Thymus (tissue), 11 donors: ENCODE measurements at regions not wholly inside any gene's neighbourhood (a gene's known extent, or its start where the extent isn't known, plus 50 kb on each side); places are given as distances from the start of the nearest gene placed in this dataset.
"Not testable (repeated sequence)": the region's sequence is repeated elsewhere in the genome, so short reads cannot be mapped to it uniquely, and the experiment has no call there.

Source experiments
- DNase-seq, 9 donors: peaks; one replicate each; pipeline ENCODE4 v3.0.0-alpha.2; 2013; ENCODE audit warnings: low spot score in 9 of 9, low read depth in 6 of 9, missing footprints in 1 of 9
- H3K27ac ChIP-seq, 2 donors: one replicate each; pipeline ENCODE4 v1.5.1; 2013; ENCODE audit warnings: control low read depth in 1 of 2, low read depth in 1 of 2, low read length in 1 of 2, mild to moderate bottlenecking in 1 of 2, moderate library complexity in 1 of 2
- H3K27me3 ChIP-seq, 2 donors: one replicate each; pipeline ENCODE4 v1.5.1; 2013; ENCODE audit warnings: low read length in 1 of 2; ENCODE audit not compliant: control insufficient read depth in 2 of 2, insufficient read depth in 1 of 2
- H3K36me3 ChIP-seq, 2 donors: one replicate each; pipeline ENCODE4 v1.5.1; 2013; ENCODE audit warnings: low read length in 1 of 2, mild to moderate bottlenecking in 1 of 2, moderate library complexity in 1 of 2; ENCODE audit not compliant: control insufficient read depth in 2 of 2, insufficient read depth in 2 of 2
- H3K4me1 ChIP-seq, 2 donors: one replicate each; pipeline ENCODE4 v1.5.1; 2013; ENCODE audit warnings: low read length in 2 of 2; ENCODE audit not compliant: control insufficient read depth in 2 of 2, insufficient read depth in 2 of 2
- H3K4me3 ChIP-seq, 2 donors: one replicate each; pipeline ENCODE4 v1.5.1; 2013; ENCODE audit warnings: low read length in 2 of 2, control low read depth in 1 of 2, mild to moderate bottlenecking in 1 of 2
- H3K9me3 ChIP-seq, 2 donors: one replicate each; pipeline ENCODE4 v1.5.1; 2013; ENCODE audit warnings: low read length in 1 of 2, mild to moderate bottlenecking in 1 of 2; ENCODE audit not compliant: control insufficient read depth in 2 of 2, insufficient read depth in 1 of 2
- WGBS: extraction: QIAGEN DNeasy Blood & Tissue Kit; methylation state at CpG from one replicate; pipeline ENCODE4 v1.1.7; 2013; 5-methylcytosine and 5-hydroxymethylcytosine counted together
- donor health status: healthy.

DNA sequence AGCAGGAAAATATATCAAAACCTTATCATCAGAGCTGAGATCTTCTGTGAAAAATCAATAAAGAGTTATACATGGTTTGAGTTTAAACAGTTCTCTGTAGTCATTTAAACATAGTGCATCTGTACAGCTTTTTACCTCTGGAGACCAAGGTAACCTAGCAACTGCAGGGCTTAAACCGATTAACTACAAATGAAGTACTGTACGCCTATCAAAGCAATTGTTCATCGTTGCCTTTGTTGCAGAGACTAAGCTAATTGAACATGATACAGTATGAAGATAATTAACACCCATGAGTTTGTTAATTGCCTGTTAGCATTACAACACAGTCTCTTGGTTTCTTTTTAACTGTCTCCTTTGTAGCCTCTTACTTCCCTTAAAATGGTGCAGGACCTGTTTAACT, 147.9 kb downstream of the LNPK start:
- Histone ChIP-seq H3K27me3 (no peaks in the 10 kb centered on the region), H3K36me3 (no peaks in the 10 kb centered on the region), H3K4me3 (no peak overlapping the region), H3K9me3 (no peaks in the 10 kb centered on the region), H3K27ac (no peak overlapping the region), H3K4me1 (no peaks in the 10 kb centered on the region)
- no peak for DNase-seq
- 92% methylated on average over 3 of the region's 3 CpGs for WGBS

DNA sequence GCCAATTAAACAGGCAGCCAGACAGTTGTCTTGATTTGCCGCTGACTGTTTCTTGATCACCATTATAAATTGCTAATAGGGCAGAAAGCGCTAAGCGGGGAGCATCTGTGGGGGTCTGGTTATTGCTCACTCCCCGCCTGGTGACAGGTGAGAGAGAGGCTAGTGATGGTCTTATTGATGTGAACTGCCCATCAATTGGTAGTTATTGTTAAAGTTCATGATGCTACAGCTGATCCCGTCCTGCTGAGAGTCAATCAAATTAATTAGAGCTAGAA, 148.5 kb downstream of the LNPK start:
- H3K27ac ChIP-seq = no peak overlapping the region
- no peaks in the 10 kb centered on the region for H3K36me3 ChIP-seq
- no peak overlapping the region for H3K4me3 ChIP-seq
- H3K4me1 ChIP-seq = no peaks in the 10 kb centered on the region
- no peak for DNase-seq
- H3K9me3 ChIP-seq = no peaks in the 10 kb centered on the region
- WGBS = 98% methylated on average over 5 of the region's 5 CpGs
- H3K27me3 ChIP-seq = no peaks in the 10 kb centered on the region

DNA sequence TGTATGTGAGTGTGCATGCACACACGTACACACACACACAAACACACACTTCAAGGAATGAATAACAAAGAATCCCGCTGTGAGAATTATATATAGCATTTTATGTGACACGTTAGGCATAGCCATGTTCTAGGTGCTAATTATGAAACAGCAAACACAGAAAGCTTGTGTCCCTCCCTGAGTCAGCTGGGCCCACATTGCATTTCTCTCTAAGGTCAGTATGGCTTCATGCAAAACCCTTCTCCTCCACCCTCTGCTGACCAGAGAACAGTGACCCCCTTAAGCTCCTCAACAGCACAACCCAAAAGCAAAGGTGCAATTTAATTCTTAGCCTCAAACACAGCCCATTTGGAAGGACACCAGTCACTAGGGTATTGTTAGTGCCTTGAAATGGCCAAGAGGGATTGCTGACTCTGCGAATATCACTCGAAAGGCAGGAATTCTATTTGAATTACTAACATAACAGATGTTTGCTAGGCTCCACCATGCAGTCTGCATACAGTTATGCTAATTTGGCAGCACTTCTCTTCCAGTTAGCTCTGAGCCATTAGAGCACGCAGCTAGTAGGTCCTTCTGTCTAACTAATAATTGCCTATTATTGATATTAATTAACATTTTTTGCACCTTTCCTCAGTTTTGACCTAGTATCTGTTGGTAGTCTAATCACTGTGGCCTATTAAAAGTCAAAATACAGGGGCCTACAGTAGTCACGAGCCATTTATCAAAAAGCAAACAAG, 149.0 kb downstream of the LNPK start:
- Histone ChIP-seq H3K4me3 (no peak overlapping the region), H3K4me1 (no peaks in the 10 kb centered on the region), H3K27ac (no peak overlapping the region), H3K27me3 (no peaks in the 10 kb centered on the region), H3K9me3 (no peaks in the 10 kb centered on the region), H3K36me3 (no peaks in the 10 kb centered on the region)
- WGBS = 94% methylated on average over 7 of the region's 7 CpGs
- no peak for DNase-seq

DNA sequence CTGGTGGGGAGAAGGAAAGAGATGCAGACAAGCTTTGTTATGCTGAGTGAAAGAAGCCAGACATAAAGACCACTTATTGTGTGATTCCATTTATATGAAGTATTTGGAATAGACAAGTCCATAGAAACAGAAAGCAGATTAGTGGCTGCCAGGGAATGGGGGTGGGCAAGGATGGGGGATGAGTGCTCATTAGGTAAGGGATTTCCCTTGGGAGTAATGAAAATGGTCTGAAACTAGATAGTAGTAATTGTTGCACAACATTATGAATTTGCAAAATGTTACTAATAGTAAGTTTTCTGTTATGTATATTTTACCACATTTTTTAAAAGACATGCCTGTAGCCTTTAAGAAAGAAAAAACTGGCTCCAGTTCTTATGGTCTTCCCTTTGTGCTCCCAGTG, 154.9 kb downstream of the LNPK start:
- Histone ChIP-seq H3K4me3 (no peak overlapping the region), H3K4me1 (no peaks in the 10 kb centered on the region), H3K36me3 (no peaks in the 10 kb centered on the region), H3K9me3 (no peaks in the 10 kb centered on the region), H3K27ac (no peak overlapping the region), H3K27me3 (no peaks in the 10 kb centered on the region)
- DNase-seq = no peak

DNA sequence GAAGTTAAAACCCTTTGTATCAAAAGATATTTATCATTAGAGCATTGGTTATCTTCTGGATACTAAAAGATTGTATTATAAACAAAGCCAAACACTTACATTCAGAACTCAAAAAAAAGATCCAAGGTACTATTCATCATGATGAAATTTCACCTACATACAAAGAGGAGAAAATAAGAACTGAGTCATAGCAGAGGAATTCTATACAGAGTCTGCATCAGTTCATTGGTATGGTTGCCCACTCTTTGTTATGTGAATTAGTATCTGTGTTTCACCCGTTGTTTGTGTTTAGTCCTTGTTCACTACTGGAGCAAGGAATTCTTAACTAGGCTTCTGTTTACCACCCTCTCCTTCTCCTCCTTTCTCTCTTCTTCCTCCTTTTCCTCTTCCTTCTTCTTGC, 157.9 kb downstream of the LNPK start:
- H3K4me3 ChIP-seq = no peak overlapping the region
- H3K36me3 ChIP-seq = no peaks in the 10 kb centered on the region
- 91% methylated on average over 1 of the region's 1 CpG for WGBS
- no peaks in the 10 kb centered on the region for H3K9me3 ChIP-seq
- DNase-seq = no peak
- H3K27me3 ChIP-seq = no peaks in the 10 kb centered on the region
- no peaks in the 10 kb centered on the region for H3K4me1 ChIP-seq
- no peak overlapping the region for H3K27ac ChIP-seq

DNA sequence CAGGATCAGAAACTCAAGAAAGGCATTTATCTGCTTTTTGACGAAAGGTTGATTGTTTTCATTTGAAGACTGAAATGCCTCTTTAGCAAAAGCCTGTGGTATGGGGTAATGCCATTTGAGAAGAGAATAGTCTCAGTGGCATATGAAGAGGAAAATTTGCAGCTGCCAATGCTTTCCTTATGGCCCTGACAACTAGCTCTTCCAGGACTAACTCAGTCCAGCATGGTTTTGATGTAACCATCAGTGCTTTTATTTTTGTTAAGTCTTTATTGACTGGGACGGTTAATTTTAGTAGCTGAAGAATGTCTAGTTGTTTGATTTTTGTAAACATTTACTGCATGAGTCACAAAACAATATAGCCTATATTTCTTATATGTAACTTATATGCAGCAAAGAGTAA, 158.4 kb downstream of the LNPK start:
- H3K27ac ChIP-seq = no peak overlapping the region
- no peaks in the 10 kb centered on the region for H3K27me3 ChIP-seq
- no peaks in the 10 kb centered on the region for H3K9me3 ChIP-seq
- H3K36me3 ChIP-seq = no peaks in the 10 kb centered on the region
- no peak for DNase-seq
- WGBS = 97% methylated on average over 2 of the region's 2 CpGs
- no peak overlapping the region for H3K4me3 ChIP-seq
- H3K4me1 ChIP-seq = no peaks in the 10 kb centered on the region

DNA sequence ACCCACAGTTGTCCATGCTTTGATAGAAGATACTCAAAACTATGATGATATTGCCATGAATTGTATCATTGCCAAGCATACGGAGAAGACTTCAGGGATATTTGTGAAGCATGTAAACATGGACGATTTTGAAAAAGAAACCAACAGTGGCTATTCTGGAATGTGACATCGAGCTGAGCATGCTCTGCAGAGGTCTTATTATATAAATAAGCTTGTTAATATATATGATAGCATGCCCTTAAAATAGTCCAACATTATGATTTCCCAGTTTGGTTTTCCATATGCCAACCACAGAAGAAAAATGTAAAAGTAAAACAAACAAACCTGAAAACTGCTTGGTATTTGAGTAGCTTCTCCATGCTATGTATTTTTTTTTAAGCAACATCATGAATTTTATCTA, 159.1 kb downstream of the LNPK start:
- Histone ChIP-seq H3K4me3 (no peak overlapping the region), H3K27me3 (no peaks in the 10 kb centered on the region), H3K4me1 (no peaks in the 10 kb centered on the region), H3K27ac (no peak overlapping the region), H3K9me3 (no peaks in the 10 kb centered on the region), H3K36me3 (no peaks in the 10 kb centered on the region)
- DNase-seq = no peak
- WGBS = 86% methylated on average over 3 of the region's 3 CpGs

DNA sequence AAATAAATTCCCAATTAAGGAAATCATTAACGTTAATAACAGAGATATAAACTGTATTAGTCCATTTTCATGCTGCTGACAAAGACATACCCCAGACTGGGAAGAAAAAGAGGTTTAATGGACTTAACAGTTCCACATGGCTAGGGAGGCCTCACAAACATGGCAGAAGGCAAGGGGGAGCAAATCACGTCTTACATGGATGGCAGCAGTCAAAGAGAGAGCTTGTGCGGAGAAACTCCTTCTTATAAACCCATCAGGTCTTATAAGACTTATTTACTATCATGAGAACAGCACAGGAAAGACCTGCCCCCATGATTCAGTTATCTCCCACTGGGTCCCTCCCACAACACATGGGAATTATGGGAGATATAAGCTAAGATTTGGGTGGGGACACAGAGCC, 161.3 kb downstream of the LNPK start:
- not testable (repeated sequence) for H3K9me3 ChIP-seq, H3K27me3 ChIP-seq, H3K4me3 ChIP-seq, H3K4me1 ChIP-seq, H3K27ac ChIP-seq, H3K36me3 ChIP-seq, DNase-seq
- 92% methylated on average over 3 of the region's 3 CpGs for WGBS

DNA sequence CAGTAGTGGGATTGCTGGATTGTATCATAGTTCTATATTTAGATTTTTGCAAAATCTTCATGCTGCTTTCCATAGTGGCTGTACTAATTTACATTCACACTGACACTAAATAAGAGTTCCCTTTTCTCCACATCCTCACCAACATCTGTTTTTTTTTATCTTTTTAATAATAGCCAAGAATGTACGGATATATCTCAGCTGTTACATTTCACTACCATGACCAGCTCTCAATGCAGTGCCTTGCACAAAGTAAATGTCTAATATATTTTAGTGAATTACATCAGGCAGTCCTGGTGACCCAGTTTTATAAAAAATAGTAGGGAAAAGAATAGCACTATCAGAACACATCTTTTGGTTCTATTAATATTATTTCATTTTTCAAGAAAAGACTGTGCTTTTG, 161.8 kb downstream of the LNPK start:
- no peaks in the 10 kb centered on the region for H3K36me3 ChIP-seq

DNA sequence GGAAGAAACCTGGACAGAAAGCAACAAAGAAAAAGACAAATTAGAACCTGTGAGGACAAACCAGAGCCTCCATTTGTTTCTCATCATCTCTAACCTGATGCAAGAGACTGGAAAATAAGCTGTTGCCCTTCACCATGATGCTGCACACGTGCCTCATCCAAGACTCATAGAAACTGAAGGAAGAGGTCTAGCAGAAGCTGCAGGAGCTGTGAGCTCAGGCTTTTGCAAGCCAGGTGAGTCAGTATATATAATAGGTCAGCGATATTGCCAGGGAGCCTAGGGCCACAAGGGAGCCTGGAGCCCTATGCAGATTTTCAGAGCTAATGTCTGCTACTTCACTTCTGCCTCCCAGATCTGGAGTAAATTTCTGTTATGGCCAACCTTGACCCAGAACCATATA, 163.1 kb downstream of the LNPK start:
- H3K4me3 ChIP-seq = no peak overlapping the region
- no peaks in the 10 kb centered on the region for H3K4me1 ChIP-seq
- no peaks in the 10 kb centered on the region for H3K27me3 ChIP-seq
- no peaks in the 10 kb centered on the region for H3K36me3 ChIP-seq
- WGBS = 89% methylated on average over 2 of the region's 2 CpGs
- no peak for DNase-seq
- no peak overlapping the region for H3K27ac ChIP-seq
- no peaks in the 10 kb centered on the region for H3K9me3 ChIP-seq

More for the DNA sequence above, 161.8 kb downstream of the LNPK start:
- H3K27ac ChIP-seq = no peak overlapping the region
- no peak overlapping the region for H3K4me3 ChIP-seq
- no peak for DNase-seq
- no peaks in the 10 kb centered on the region for H3K27me3 ChIP-seq
- H3K4me1 ChIP-seq = no peaks in the 10 kb centered on the region
- 96% methylated on average over 1 of the region's 1 CpG for WGBS
- H3K9me3 ChIP-seq = no peaks in the 10 kb centered on the region
